Duodenal mucosa (tissue), 2 donors: ENCODE measurements at regions not wholly inside any gene's neighbourhood (a gene's known extent, or its start where the extent isn't known, plus 50 kb on each side); places are given as distances from the start of the nearest gene placed in this dataset.
"Not testable (repeated sequence)": the region's sequence is repeated elsewhere in the genome, so short reads cannot be mapped to it uniquely, and the experiment has no call there.

Experiments
- H3K27ac ChIP-seq: one replicate; pipeline ENCODE4 v1.7.0; 2013; ENCODE audit warnings: low read depth, low read length
- H3K27me3 ChIP-seq, 2 donors: one replicate each; pipeline ENCODE4 v1.7.0; 2013; ENCODE audit warnings: low read length in 2 of 2, control low read depth in 1 of 2; ENCODE audit not compliant: insufficient read depth in 2 of 2, control insufficient read depth in 1 of 2
- H3K36me3 ChIP-seq, 2 donors: one replicate each; pipeline ENCODE4 v1.7.0; 2013; ENCODE audit warnings: low read length in 2 of 2, control low read depth in 1 of 2; ENCODE audit not compliant: insufficient read depth in 2 of 2, control insufficient read depth in 1 of 2
- H3K4me1 ChIP-seq, 2 donors: one replicate each; pipeline ENCODE4 v1.7.0; 2013; ENCODE audit warnings: low read length in 2 of 2, control low read depth in 1 of 2; ENCODE audit not compliant: insufficient read depth in 2 of 2, control insufficient read depth in 1 of 2
- H3K4me3 ChIP-seq, 2 donors: one replicate each; pipeline ENCODE4 v1.7.0; 2013; ENCODE audit warnings: low read length in 2 of 2, low read depth in 1 of 2
- H3K9ac ChIP-seq, 2 donors: one replicate each; pipeline ENCODE4 v1.7.0; 2013; ENCODE audit warnings: low read length in 2 of 2, low read depth in 1 of 2
- H3K9me3 ChIP-seq, 2 donors: one replicate each; pipeline ENCODE4 v1.7.0; 2013; ENCODE audit warnings: low read length in 2 of 2, control low read depth in 1 of 2; ENCODE audit not compliant: control insufficient read depth in 1 of 2

GRCh38 chr3:125762601-125763000 lies 167.3 kb upstream of the OSBPL11 start:
- H3K27me3 ChIP-seq, H3K4me3 ChIP-seq, H3K9me3 ChIP-seq, H3K9ac ChIP-seq, H3K36me3 ChIP-seq, H3K27ac ChIP-seq, H3K4me1 ChIP-seq: not testable (repeated sequence)

GRCh38 chr3:125766285-125766826 lies 171.1 kb upstream of the OSBPL11 start:
- H3K9ac ChIP-seq = peak overlapping the region in 1 of 2 donors; percentile 18
- not testable (repeated sequence) for H3K27me3 ChIP-seq, H3K36me3 ChIP-seq, H3K27ac ChIP-seq, H3K9me3 ChIP-seq, H3K4me1 ChIP-seq
- peak overlapping the region in 1 of 2 donors; percentile 58 for H3K4me3 ChIP-seq

- H3K27ac ChIP-seq, H3K9me3 ChIP-seq, H3K9ac ChIP-seq, H3K4me3 ChIP-seq, H3K36me3 ChIP-seq, H3K27me3 ChIP-seq, H3K4me1 ChIP-seq: not testable (repeated sequence)
Measured at GRCh38 chr3:125766931-125767330, 171.6 kb upstream of the OSBPL11 start.

GRCh38 chr3:125767641-125768040 lies 172.3 kb upstream of the OSBPL11 start:
- peaks cover 0 to 5% of the 10 kb centered on the region in 2 donors for H3K27me3 ChIP-seq
- H3K9me3 ChIP-seq = no peaks in the 10 kb centered on the region
- H3K36me3 ChIP-seq = no peaks in the 10 kb centered on the region
- H3K4me3 ChIP-seq = no peak overlapping the region
- no peaks in the 10 kb centered on the region for H3K4me1 ChIP-seq
- no peak overlapping the region for H3K9ac ChIP-seq
- H3K27ac ChIP-seq = no peak overlapping the region

GRCh38 chr3:125768821-125769220 lies 173.5 kb upstream of the OSBPL11 start:
- H3K36me3 ChIP-seq, H3K4me3 ChIP-seq, H3K9ac ChIP-seq, H3K9me3 ChIP-seq, H3K27ac ChIP-seq, H3K27me3 ChIP-seq, H3K4me1 ChIP-seq: not testable (repeated sequence)

GRCh38 chr3:125771506-125771905 lies 176.2 kb upstream of the OSBPL11 start:
- not testable (repeated sequence) for H3K4me3 ChIP-seq, H3K27ac ChIP-seq, H3K9ac ChIP-seq, H3K9me3 ChIP-seq, H3K27me3 ChIP-seq, H3K4me1 ChIP-seq, H3K36me3 ChIP-seq

- H3K36me3 ChIP-seq, H3K27ac ChIP-seq, H3K9ac ChIP-seq, H3K27me3 ChIP-seq, H3K4me1 ChIP-seq, H3K9me3 ChIP-seq, H3K4me3 ChIP-seq: not testable (repeated sequence)
Measured at GRCh38 chr3:125774433-125775034, 179.2 kb upstream of the OSBPL11 start.

GRCh38 chr3:125775106-125775505 lies 179.8 kb upstream of the OSBPL11 start:
- H3K9ac ChIP-seq, H3K4me1 ChIP-seq, H3K36me3 ChIP-seq, H3K4me3 ChIP-seq, H3K27me3 ChIP-seq, H3K27ac ChIP-seq, H3K9me3 ChIP-seq: not testable (repeated sequence)

GRCh38 chr3:125775606-125776294 lies 180.5 kb upstream of the OSBPL11 start:
- H3K9me3 ChIP-seq, H3K9ac ChIP-seq, H3K27ac ChIP-seq, H3K4me1 ChIP-seq, H3K36me3 ChIP-seq, H3K27me3 ChIP-seq, H3K4me3 ChIP-seq: not testable (repeated sequence)

GRCh38 chr3:125779276-125779675 lies 184.0 kb upstream of the OSBPL11 start:
- not testable (repeated sequence) for H3K27me3 ChIP-seq, H3K27ac ChIP-seq, H3K9ac ChIP-seq, H3K36me3 ChIP-seq, H3K4me1 ChIP-seq, H3K4me3 ChIP-seq, H3K9me3 ChIP-seq
